ENCODE measurements at regions not wholly inside any gene's neighbourhood (a gene's known extent, or its start where the extent isn't known, plus 50 kb on each side); places are given as distances from the start of the nearest gene placed in this dataset.
"Not testable (repeated sequence)": the region's sequence is repeated elsewhere in the genome, so short reads cannot be mapped to it uniquely, and the experiment has no call there.

GRCh38 chr1:223041481-223041880 is 101.6 kb downstream of the TLR5 start:
- DNase-seq (ENCODE audit: low spot score) (no peak), ATAC-seq (ENCODE audit: insufficient number of reproducible peaks, low FRiP score, low read depth) (no peak)
- TF ChIP-seq CTCF (IDR thresholded peaks at IDR 0.05) = no peak
- no peak overlapping the region for H3K27ac ChIP-seq
- no peaks in the 10 kb centered on the region for H3K27me3 ChIP-seq (replicated peaks; ENCODE audit: insufficient read depth)
- H3K4me1 ChIP-seq (ENCODE audit: control insufficient read depth in 1 of 2, low read depth in 2 of 2) = peaks cover 8 to 20% of the 10 kb centered on the region in 2 donors
- H3K9me3 ChIP-seq = no peaks in the 10 kb centered on the region
- H3K36me3 ChIP-seq = no peaks in the 10 kb centered on the region
- no peak overlapping the region for H3K4me3 ChIP-seq

- TF ChIP-seq CTCF (IDR thresholded peaks at IDR 0.05) = no peak
- Histone ChIP-seq H3K9me3 (no peaks in the 10 kb centered on the region), H3K36me3 (no peaks in the 10 kb centered on the region), H3K4me1 (ENCODE audit: control insufficient read depth in 1 of 2, low read depth in 2 of 2) (peaks cover 0 to 3% of the 10 kb centered on the region in 2 donors), H3K27me3 (replicated peaks; ENCODE audit: insufficient read depth) (no peaks in the 10 kb centered on the region), H3K4me3 (no peak overlapping the region), H3K27ac (no peak overlapping the region)
- DNase-seq (ENCODE audit: low spot score) = no peak
- ATAC-seq (ENCODE audit: insufficient number of reproducible peaks, low FRiP score, low read depth) = no peak
Measured at GRCh38 chr1:223045164-223045957, 97.7 kb downstream of the TLR5 start.

GRCh38 chr1:223046011-223046410 is 97.0 kb downstream of the TLR5 start:
- H3K4me1 ChIP-seq (ENCODE audit: control insufficient read depth in 1 of 2, low read depth in 2 of 2) = peaks cover 0 to 3% of the 10 kb centered on the region in 2 donors
- no peaks in the 10 kb centered on the region for H3K9me3 ChIP-seq
- ATAC-seq (ENCODE audit: insufficient number of reproducible peaks, low FRiP score, low read depth) (no peak), DNase-seq (ENCODE audit: low spot score) (no peak)
- no peaks in the 10 kb centered on the region for H3K36me3 ChIP-seq
- H3K4me3 ChIP-seq = no peak overlapping the region
- no peak for TF ChIP-seq CTCF (IDR thresholded peaks at IDR 0.05)
- H3K27me3 ChIP-seq (replicated peaks; ENCODE audit: insufficient read depth) = no peaks in the 10 kb centered on the region
- no peak overlapping the region for H3K27ac ChIP-seq

- not testable (repeated sequence) for H3K36me3 ChIP-seq; H3K9me3 ChIP-seq; ATAC-seq (ENCODE audit: insufficient number of reproducible peaks, low FRiP score, low read depth); H3K4me1 ChIP-seq (ENCODE audit: control insufficient read depth in 1 of 2, low read depth in 2 of 2); H3K4me3 ChIP-seq; H3K27ac ChIP-seq; H3K27me3 ChIP-seq (replicated peaks; ENCODE audit: insufficient read depth); DNase-seq (ENCODE audit: low spot score)
Measured at GRCh38 chr1:223046463-223046862, 96.6 kb downstream of the TLR5 start.

- H3K4me1 ChIP-seq (ENCODE audit: control insufficient read depth in 1 of 2, low read depth in 2 of 2) = peaks cover 0 to 17% of the 10 kb centered on the region in 2 donors
- no peak overlapping the region for H3K27ac ChIP-seq
- DNase-seq (ENCODE audit: low spot score) = no peak
Measured at GRCh38 chr1:223048026-223048425, 95.0 kb downstream of the TLR5 start.

More at GRCh38 chr1:223048026-223048425, 95.0 kb downstream of the TLR5 start:
- no peak for ATAC-seq (ENCODE audit: insufficient number of reproducible peaks, low FRiP score, low read depth)
- TF ChIP-seq CTCF (IDR thresholded peaks at IDR 0.05) = no peak
- Histone ChIP-seq H3K36me3 (no peaks in the 10 kb centered on the region), H3K9me3 (no peaks in the 10 kb centered on the region), H3K4me3 (no peak overlapping the region), H3K27me3 (replicated peaks; ENCODE audit: insufficient read depth) (no peaks in the 10 kb centered on the region)
